Endothelial cell of umbilical vein (primary cell): ENCODE measurements at regions not wholly inside any gene's neighbourhood (a gene's known extent, or its start where the extent isn't known, plus 50 kb on each side); places are given as distances from the start of the nearest gene placed in this dataset.

ENCODE experiments used
- BruUV-seq: library from RNA; stranded (reverse); fragments of 400-500 nt; replicated peaks from 2 replicates; lab custom pipeline; 2021; lab: Mats Ljungman, UMichigan
- CTCF ChIA-PET: fragments of 300-600, 350-600 bp; sonication (Branson Sonifier 250); formaldehyde crosslinking; loops from one replicate; lab custom pipeline; 2021; ENCODE audit warnings: antibody characterized with exemption, inconsistent platforms; lab: Charles Lee
- POLR2A ChIA-PET: fragments of 300-600, 350-600 bp; sonication (Branson Sonifier 250); formaldehyde crosslinking; loops from one replicate; lab custom pipeline; 2021; ENCODE audit warnings: antibody characterized with exemption, inconsistent platforms; lab: Charles Lee
- DNase-seq: peaks from one replicate; pipeline ENCODE4 v3.0.0-alpha.2; 2011; ENCODE audit warnings: low read depth, low spot score
- FAIRE-seq: peaks from 2 replicates; lab custom pipeline; 2011; peaks lifted over from hg19 to GRCh38; lab: Jason Lieb, UNC
- H2AFZ ChIP-seq: 2 replicates; pipeline ENCODE4 v1.6.0; 2012; ENCODE audit warnings: low read depth, low read length, control low read depth, inconsistent platforms
- H3K27ac ChIP-seq: 2 replicates; pipeline ENCODE4 v1.5.1; 2011; ENCODE audit warnings: low read depth, mild to moderate bottlenecking, control low read depth, low read length, moderate library complexity; ENCODE audit not compliant: insufficient read depth
- H3K27me3 ChIP-seq, 2 experiments: 2 replicates each; pipeline versions ENCODE4 v1.6.0 to v1.6.1; 2011; ENCODE audit warnings: low read length in 2 of 2, mixed read lengths in 1 of 2; ENCODE audit not compliant: control insufficient read depth in 2 of 2, insufficient read depth in 2 of 2
- H3K36me3 ChIP-seq, 2 experiments: 2 replicates in 1 of 2; 3 replicates in 1 of 2; pipeline ENCODE4 v1.5.1; 2011; ENCODE audit warnings: low read length in 2 of 2, mild to moderate bottlenecking in 1 of 2, moderate library complexity in 1 of 2; ENCODE audit not compliant: control insufficient read depth in 2 of 2, insufficient read depth in 2 of 2; ENCODE audit errors: extremely low read depth in 1 of 2
- H3K4me1 ChIP-seq: 3 replicates; pipeline ENCODE4 v1.5.1; 2011; ENCODE audit warnings: mild to moderate bottlenecking, low read length; ENCODE audit not compliant: control insufficient read depth, insufficient read depth; ENCODE audit errors: extremely low read depth
- H3K4me2 ChIP-seq: 2 replicates; pipeline ENCODE4 v1.6.1; 2011; ENCODE audit warnings: low read length, control low read depth, mixed read lengths; ENCODE audit not compliant: insufficient read depth
- H3K4me3 ChIP-seq, 3 experiments: fragments of 200-600 bp in 1 of 3; sonication (generic), shearing (Covaris generic) in 1 of 3; replicated peaks in 1 of 3; 2 replicates each; pipeline ENCODE4 v1.5.1; 2011 to 2016; ENCODE audit warnings: control low read depth in 3 of 3, low read length in 3 of 3, mild to moderate bottlenecking in 2 of 3, inconsistent platforms in 1 of 3, low read depth in 1 of 3, moderate library complexity in 1 of 3; ENCODE audit not compliant: insufficient read depth in 1 of 3
- H3K79me2 ChIP-seq: 2 replicates; pipeline ENCODE4 v1.6.0; 2012; ENCODE audit warnings: low read length, inconsistent platforms; ENCODE audit not compliant: control insufficient read depth, insufficient read depth
- H3K9ac ChIP-seq: replicated peaks from 2 replicates; pipeline ENCODE3; 2011; ENCODE audit warnings: low read length, control low read depth; ENCODE audit not compliant: insufficient read depth; ENCODE audit errors: extremely low read depth
- H3K9me1 ChIP-seq: replicated peaks from 3 replicates; pipeline ENCODE4 v1.6.0; 2011; ENCODE audit warnings: mild to moderate bottlenecking, low read length; ENCODE audit not compliant: control insufficient read depth, insufficient read depth; ENCODE audit errors: extremely low read depth
- H3K9me3 ChIP-seq: replicated peaks from 2 replicates; pipeline ENCODE4 v1.5.1; 2012; ENCODE audit warnings: low read length, inconsistent platforms; ENCODE audit not compliant: control insufficient read depth, insufficient read depth
- H4K20me1 ChIP-seq: replicated peaks from 2 replicates; pipeline ENCODE3; 2011; ENCODE audit warnings: mild to moderate bottlenecking, low read length; ENCODE audit not compliant: control insufficient read depth, insufficient read depth; ENCODE audit errors: extremely low read depth
- EZH2 ChIP-seq: IDR thresholded peaks from 2 replicates; pipeline ENCODE4 v1.6.1; 2012; ENCODE audit warnings: borderline replicate concordance, low read depth, mild to moderate bottlenecking, moderate library complexity, low read length, inconsistent platforms; ENCODE audit not compliant: severe bottlenecking
- FOS ChIP-seq: IDR thresholded peaks from 2 replicates; pipeline ENCODE4 v1.6.1; 2011; ENCODE audit warnings: mild to moderate bottlenecking, low read length, moderate library complexity, borderline replicate concordance; ENCODE audit not compliant: insufficient read depth
- GATA2 ChIP-seq: IDR thresholded peaks from 2 replicates; pipeline ENCODE4 v1.7.0; 2011; ENCODE audit warnings: low read depth, mild to moderate bottlenecking, moderate library complexity, mixed read lengths, low read length; ENCODE audit not compliant: insufficient read length, insufficient read depth
- JUN ChIP-seq: IDR thresholded peaks from 2 replicates; pipeline ENCODE4 v1.6.1; 2011; ENCODE audit warnings: borderline replicate concordance, low read depth; ENCODE audit not compliant: insufficient read length, insufficient read depth
- MAX ChIP-seq: IDR thresholded peaks from 2 replicates; pipeline ENCODE4 v1.6.1; 2011; ENCODE audit not compliant: insufficient read depth, insufficient read length
- MYC ChIP-seq: IDR thresholded peaks from one replicate; pipeline ENCODE4 v1.6.1; 2011; ENCODE audit warnings: mild to moderate bottlenecking, low read depth, low read length
- POLR2A ChIP-seq: IDR thresholded peaks from 2 replicates; pipeline ENCODE4 v1.6.1; 2012; ENCODE audit warnings: low read depth, mild to moderate bottlenecking, control low read depth, low read length
- POLR2AphosphoS5 ChIP-seq: IDR thresholded peaks from 2 replicates; pipeline ENCODE4 v1.6.1; 2012; ENCODE audit warnings: low read depth, mild to moderate bottlenecking, control low read depth, low read length, moderate library complexity; ENCODE audit not compliant: insufficient read depth
- dilution Hi-C: fragments of 300-500 bp; cut with MboI; formaldehyde crosslinking; loops from one replicate; pipeline ENCODE4 v1.15.0; 2019; ENCODE audit warnings: low sequenced_read_pairs; ENCODE audit not compliant: extremely low pct_ligation_motif_present
- intact Hi-C: fragments of 100-400 bp; cut with micrococcal nuclease; formaldehyde crosslinking; loops from one replicate; pipeline ENCODE4 v1.10.0; 2022
- TF ChIP-seq, protein P1 (sequence below), 2 donors: IDR thresholded peaks; 1 replicate in 1 of 2; 2 replicates in 1 of 2; pipeline ENCODE4 v1.5.1; 2011; ENCODE audit warnings: low read length in 2 of 2, mild to moderate bottlenecking in 2 of 2, moderate library complexity in 2 of 2, control low read depth in 1 of 2, inconsistent platforms in 1 of 2, low read depth in 1 of 2; ENCODE audit not compliant: insufficient read depth in 1 of 2; ENCODE audit errors: extremely low read depth in 1 of 2

DNA sequence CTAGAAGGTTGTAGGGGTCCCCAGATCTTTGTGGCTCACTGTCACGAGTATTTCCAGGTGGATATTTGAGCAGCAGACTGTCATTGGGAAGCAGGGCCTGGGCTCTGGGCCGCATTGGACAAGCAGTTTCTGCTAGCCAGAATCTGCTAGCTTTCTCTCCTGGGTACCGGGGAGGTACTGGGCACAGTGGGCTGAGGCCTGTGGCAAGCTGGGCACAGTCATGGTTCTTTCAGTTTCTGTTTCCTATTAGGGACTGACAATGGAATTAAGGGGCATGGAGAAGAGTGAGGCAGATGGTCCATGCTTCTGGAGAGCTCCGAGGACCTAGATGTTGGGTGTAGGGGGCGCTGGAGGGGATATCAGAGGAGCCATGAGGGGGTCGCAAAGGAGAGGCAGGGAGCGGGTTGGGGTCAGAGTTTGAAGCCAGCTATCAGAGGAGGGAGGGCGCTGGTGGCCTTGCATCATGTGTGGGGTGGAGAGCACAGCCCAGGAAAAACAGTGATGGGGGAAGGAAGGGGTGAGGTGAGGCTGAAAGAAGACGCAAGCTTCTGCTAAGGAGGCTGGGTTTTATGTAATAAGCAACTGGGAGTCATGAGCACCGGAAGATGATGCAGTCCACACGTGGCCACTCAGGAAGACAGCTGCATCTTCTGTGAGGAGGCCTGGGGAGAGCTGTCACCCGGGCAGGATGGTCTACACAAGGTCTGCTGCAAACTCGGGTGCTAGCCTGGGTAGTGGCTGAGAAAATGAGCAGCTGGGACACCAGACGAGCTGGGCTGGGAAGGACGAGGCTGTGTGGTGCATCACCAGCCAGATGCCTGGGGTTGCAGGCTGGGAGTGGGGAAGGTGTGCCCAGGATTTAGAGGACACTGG is 72.7 kb downstream of the IER5 start:
- CTCF ChIA-PET = interaction anchor here (1.0 to 5.9 kb wide), 3 partner anchors 11 to 279 kb away, joined by 3 to 46 read pairs (median 27); no protein-coding TSS in a partner anchor
- intact Hi-C loops = no loop called here
- DNase-seq = no peak

GRCh38 chr1:181163662-181164061 is 75.2 kb downstream of the IER5 start:
- TF ChIP-seq JUN (no peak), GATA2 (no peak), MAX (no peak), POLR2AphosphoS5 (no peak), EZH2 (no peak), POLR2A (no peak), FOS (no peak), MYC (no peak)
- TF ChIP-seq, protein P1, sequence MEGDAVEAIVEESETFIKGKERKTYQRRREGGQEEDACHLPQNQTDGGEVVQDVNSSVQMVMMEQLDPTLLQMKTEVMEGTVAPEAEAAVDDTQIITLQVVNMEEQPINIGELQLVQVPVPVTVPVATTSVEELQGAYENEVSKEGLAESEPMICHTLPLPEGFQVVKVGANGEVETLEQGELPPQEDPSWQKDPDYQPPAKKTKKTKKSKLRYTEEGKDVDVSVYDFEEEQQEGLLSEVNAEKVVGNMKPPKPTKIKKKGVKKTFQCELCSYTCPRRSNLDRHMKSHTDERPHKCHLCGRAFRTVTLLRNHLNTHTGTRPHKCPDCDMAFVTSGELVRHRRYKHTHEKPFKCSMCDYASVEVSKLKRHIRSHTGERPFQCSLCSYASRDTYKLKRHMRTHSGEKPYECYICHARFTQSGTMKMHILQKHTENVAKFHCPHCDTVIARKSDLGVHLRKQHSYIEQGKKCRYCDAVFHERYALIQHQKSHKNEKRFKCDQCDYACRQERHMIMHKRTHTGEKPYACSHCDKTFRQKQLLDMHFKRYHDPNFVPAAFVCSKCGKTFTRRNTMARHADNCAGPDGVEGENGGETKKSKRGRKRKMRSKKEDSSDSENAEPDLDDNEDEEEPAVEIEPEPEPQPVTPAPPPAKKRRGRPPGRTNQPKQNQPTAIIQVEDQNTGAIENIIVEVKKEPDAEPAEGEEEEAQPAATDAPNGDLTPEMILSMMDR (IDR thresholded peaks at IDR 0.05; ENCODE audit: extremely low read depth in 1 of 2, insufficient read depth in 1 of 2, low read depth in 1 of 2, low read length in 2 of 2) = no peak
- no TSS peak for BruUV-seq
- H3K9me1 ChIP-seq = no peaks in the 10 kb centered on the region
- no peak overlapping the region for H3K4me2 ChIP-seq
- H3K27me3 ChIP-seq = peaks cover 2 to 8% of the 10 kb centered on the region in 2 experiments
- H2AFZ ChIP-seq = no peak overlapping the region
- no peak overlapping the region for H3K4me3 ChIP-seq
- POLR2A ChIA-PET = no interaction called here
- DNase-seq = no peak
- no peaks in the 10 kb centered on the region for H3K79me2 ChIP-seq
- no peak overlapping the region for H3K9ac ChIP-seq
- H3K9me3 ChIP-seq = no peaks in the 10 kb centered on the region
- no peak overlapping the region for H3K27ac ChIP-seq
- H3K4me1 ChIP-seq = peaks cover 12% of the 10 kb centered on the region
- intact Hi-C loops (no loop called here), dilution Hi-C loops (loop anchor here (10.0 kb wide), 1 partner anchor 129 kb away; the partner anchor contains the start of gene MR1)
- CTCF ChIA-PET = interaction anchor here (1.0 to 5.9 kb wide), 6 partner anchors 10 to 648 kb away, joined by 3 to 46 read pairs (median 10); no protein-coding TSS in a partner anchor
- H4K20me1 ChIP-seq = no peaks in the 10 kb centered on the region
- H3K36me3 ChIP-seq = no peaks in the 10 kb centered on the region
- FAIRE-seq = no peak

More for the DNA sequence above, 72.7 kb downstream of the IER5 start:
- TF ChIP-seq FOS (no peak), EZH2 (no peak), MYC (no peak), JUN (no peak)
- POLR2A ChIA-PET = no interaction called here
- dilution Hi-C loops = loop anchor here (10.0 kb wide), 1 partner anchor 126 kb away; the partner anchor contains the start of gene MR1
- FAIRE-seq = no peak
- Histone ChIP-seq H3K36me3 (no peaks in the 10 kb centered on the region), H3K9me3 (no peaks in the 10 kb centered on the region), H3K9me1 (no peaks in the 10 kb centered on the region), H2AFZ (no peak overlapping the region), H3K79me2 (no peaks in the 10 kb centered on the region), H3K27me3 (no peaks in the 10 kb centered on the region), H3K9ac (no peak overlapping the region), H3K4me3 (no peak overlapping the region), H3K4me1 (peaks cover 14% of the 10 kb centered on the region), H3K27ac (no peak overlapping the region), H3K4me2 (no peak overlapping the region), H4K20me1 (no peaks in the 10 kb centered on the region)
- BruUV-seq = no TSS peak
